ENCODE measurements at regions not wholly inside any gene's neighbourhood (a gene's known extent, or its start where the extent isn't known, plus 50 kb on each side); places are given as distances from the start of the nearest gene placed in this dataset.

GRCh38 chr1:214209260-214209808 is 71.6 kb upstream of the SMYD2 start:
- TF ChIP-seq POLR2AphosphoS5 (IDR thresholded peaks at IDR 0.05; ENCODE audit: low read length) = no peak
- TF ChIP-seq RAD21 (IDR thresholded peaks at IDR 0.05; ENCODE audit: insufficient read depth, low read depth, low read length) = no peak
- no peak for TF ChIP-seq RB1 (IDR thresholded peaks at IDR 0.05; ENCODE audit: borderline replicate concordance)
- TF ChIP-seq EED (IDR thresholded peaks at IDR 0.05; ENCODE audit: low read depth) = no peak
- no peak for TF ChIP-seq ZSCAN29 (IDR thresholded peaks at IDR 0.05)
- TF ChIP-seq POLR2A (IDR thresholded peaks at IDR 0.05; ENCODE audit: low read depth, low read length) = no peak
- no peak for TF ChIP-seq CTCF (IDR thresholded peaks at IDR 0.05 in 2 of 3, conservative IDR thresholded peaks at IDR 0.05 in 1 of 3; ENCODE audit: control insufficient read depth in 2 of 3, extremely low read depth in 1 of 3, insufficient read depth in 1 of 3, low read depth in 3 of 3, low read length in 3 of 3)
- TF ChIP-seq SREBF1 (IDR thresholded peaks at IDR 0.05; ENCODE audit: low read length) = no peak
- no peak for TF ChIP-seq EP300 (IDR thresholded peaks at IDR 0.05; ENCODE audit: borderline replicate concordance in 1 of 2, control insufficient read depth in 1 of 2, low read depth in 2 of 2, low read length in 2 of 2)

Measured in GM12878 (cell line).